WTC11 (cell line): ENCODE measurements at regions not wholly inside any gene's neighbourhood (a gene's known extent, or its start where the extent isn't known, plus 50 kb on each side); places are given as distances from the start of the nearest gene placed in this dataset.

Source experiments
- ATAC-seq: fragments of 200-7000 bp; cut with Tn5 transposase; 2 replicates; pipeline ENCODE4 v1.10.0; 2021; ENCODE audit warnings: mild to moderate bottlenecking, moderate library complexity
- CTCF ChIA-PET: fragments of 300-600 bp; sonication (Branson Sonifier 250); formaldehyde crosslinking; loops from one replicate; lab custom pipeline; 2021; ENCODE audit warnings: antibody characterized with exemption; lab: Charles Lee
- POLR2A ChIA-PET: fragments of 350-600 bp; sonication (Branson Sonifier 250); formaldehyde crosslinking; loops from one replicate; lab custom pipeline; 2021; ENCODE audit warnings: antibody characterized with exemption; lab: Charles Lee
- DNase-seq: peaks from one replicate; pipeline ENCODE4 v3.0.0; 2021; ENCODE audit warnings: low spot score
- H3K27ac Mint-ChIP-seq: 2 replicates; pipeline ENCODE4 v1.8.0; 2021; ENCODE audit warnings: mixed read lengths
- H3K27me3 Mint-ChIP-seq: 2 replicates; pipeline ENCODE4 v1.8.0; 2021; ENCODE audit warnings: low read depth, mild to moderate bottlenecking, moderate library complexity, mixed read lengths
- H3K36me3 Mint-ChIP-seq: 2 replicates; pipeline ENCODE4 v1.8.0; 2021; ENCODE audit warnings: mixed read lengths
- H3K4me1 Mint-ChIP-seq: 2 replicates; pipeline ENCODE4 v1.8.0; 2022; ENCODE audit warnings: mixed read lengths
- H3K4me3 Mint-ChIP-seq: 2 replicates; pipeline ENCODE4 v1.8.0; 2021; ENCODE audit warnings: mild to moderate bottlenecking, moderate library complexity, mixed read lengths
- H3K9me3 Mint-ChIP-seq: 2 replicates; pipeline ENCODE4 v1.8.0; 2021; ENCODE audit warnings: mixed read lengths
- CREM ChIP-seq: sonication (generic); formaldehyde crosslinking; IDR thresholded peaks from 2 replicates; pipeline ENCODE4 v1.8.1; 2022; ENCODE audit warnings: mild to moderate bottlenecking, missing genetic modification reagents, moderate library complexity
- E2F4 ChIP-seq: sonication (generic); formaldehyde crosslinking; IDR thresholded peaks from 2 replicates; pipeline ENCODE4 v1.8.1; 2022; ENCODE audit warnings: low read depth, mild to moderate bottlenecking, moderate library complexity, missing genetic modification reagents, borderline replicate concordance
- JUN ChIP-seq: sonication (generic); formaldehyde crosslinking; IDR thresholded peaks from 2 replicates; pipeline ENCODE4 v1.8.0; 2023; ENCODE audit warnings: mild to moderate bottlenecking, missing genetic modification reagents
- NFYB ChIP-seq: sonication (generic); formaldehyde crosslinking; conservative IDR thresholded peaks from 2 replicates; pipeline ENCODE4 v1.8.0; 2022; ENCODE audit warnings: low read depth, missing genetic modification reagents
- OVOL2 ChIP-seq: fragments of 250-450 bp; sonication (Bioruptor Pico); IDR thresholded peaks from 2 replicates; pipeline ENCODE4 v1.9.0; 2021; ENCODE audit warnings: mild to moderate bottlenecking, borderline replicate concordance
- TCF7 ChIP-seq: sonication (generic); formaldehyde crosslinking; IDR thresholded peaks from 2 replicates; pipeline ENCODE4 v1.8.0; 2022; ENCODE audit warnings: mild to moderate bottlenecking, low read depth, missing genetic modification reagents, moderate library complexity
- TEAD1 ChIP-seq: sonication (generic); formaldehyde crosslinking; IDR thresholded peaks from 2 replicates; pipeline ENCODE4 v1.8.0; 2022; ENCODE audit warnings: mild to moderate bottlenecking, missing genetic modification reagents
- TP53 ChIP-seq: sonication (generic); formaldehyde crosslinking; IDR thresholded peaks from 2 replicates; pipeline ENCODE4 v1.8.1; 2023; ENCODE audit warnings: mild to moderate bottlenecking, missing genetic modification reagents
- ZNF121 ChIP-seq: sonication (generic); formaldehyde crosslinking; IDR thresholded peaks from 2 replicates; pipeline ENCODE4 v1.8.0; 2023; ENCODE audit warnings: missing genetic modification reagents
- ZNF232 ChIP-seq: sonication (generic); formaldehyde crosslinking; IDR thresholded peaks from 2 replicates; pipeline ENCODE4 v1.8.0; 2022; ENCODE audit warnings: mild to moderate bottlenecking, missing genetic modification reagents
- ZNF263 ChIP-seq: sonication (generic); formaldehyde crosslinking; IDR thresholded peaks from 2 replicates; pipeline ENCODE4 v1.8.1; 2022; ENCODE audit warnings: low read depth, mild to moderate bottlenecking, moderate library complexity, missing genetic modification reagents
- ZNF281 ChIP-seq: sonication (generic); formaldehyde crosslinking; IDR thresholded peaks from 2 replicates; pipeline ENCODE4 v1.8.0; 2023; ENCODE audit warnings: mild to moderate bottlenecking, missing genetic modification reagents
- TF ChIP-seq, protein P1 (sequence below): sonication (generic); formaldehyde crosslinking; IDR thresholded peaks from 2 replicates; pipeline ENCODE4 v1.8.1; 2022; ENCODE audit warnings: mild to moderate bottlenecking, moderate library complexity, missing genetic modification reagents
- TF ChIP-seq, protein P2 (sequence below): sonication (generic); formaldehyde crosslinking; IDR thresholded peaks from 2 replicates; pipeline ENCODE4 v1.8.1; 2023; ENCODE audit warnings: mild to moderate bottlenecking, missing genetic modification reagents, moderate library complexity
- TF ChIP-seq, protein P3 (sequence below): sonication (generic); formaldehyde crosslinking; IDR thresholded peaks from 2 replicates; pipeline ENCODE4 v1.8.0; 2022; ENCODE audit warnings: mild to moderate bottlenecking, missing genetic modification reagents
- TF ChIP-seq, protein P4 (sequence below): sonication (generic); formaldehyde crosslinking; IDR thresholded peaks from 2 replicates; pipeline ENCODE4 v1.8.0; 2022; ENCODE audit warnings: missing genetic modification reagents
- TF ChIP-seq, protein P5 (sequence below): fragments of 250-450 bp; sonication (Bioruptor Pico); conservative IDR thresholded peaks from 2 replicates; pipeline ENCODE4 v1.9.0; 2021; ENCODE audit warnings: mild to moderate bottlenecking
- TF ChIP-seq, protein P6 (sequence below): fragments of 250-450 bp; sonication (Bioruptor Pico); IDR thresholded peaks from 2 replicates; pipeline ENCODE4 v1.9.0; 2021; ENCODE audit warnings: mild to moderate bottlenecking

DNA sequence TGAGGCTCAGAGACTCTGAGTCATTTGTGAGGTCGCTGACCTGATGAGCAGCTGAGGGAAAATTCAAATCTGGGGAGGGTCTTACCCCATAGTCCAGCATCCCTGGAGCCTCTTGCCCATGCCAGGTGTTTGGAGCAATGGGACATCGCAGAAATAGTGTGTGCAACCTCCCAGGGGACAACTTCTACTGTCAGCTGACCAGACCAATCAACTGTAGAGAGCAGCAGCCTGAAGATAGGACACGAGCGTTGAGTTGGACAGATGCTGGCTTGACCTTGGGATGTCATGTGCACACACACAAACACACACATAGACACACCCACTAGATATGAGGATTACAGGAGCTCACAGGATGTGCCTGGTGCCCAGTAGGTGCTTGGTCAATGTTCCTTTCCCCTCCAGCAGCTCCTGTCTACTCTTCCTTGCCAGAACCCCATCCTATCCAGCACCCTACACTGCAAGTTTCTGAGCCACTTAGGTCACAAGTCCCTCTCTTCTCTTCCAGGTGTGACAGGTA lies 59.1 kb upstream of the MPEG1 start (continued):
- TF ChIP-seq, protein P1, sequence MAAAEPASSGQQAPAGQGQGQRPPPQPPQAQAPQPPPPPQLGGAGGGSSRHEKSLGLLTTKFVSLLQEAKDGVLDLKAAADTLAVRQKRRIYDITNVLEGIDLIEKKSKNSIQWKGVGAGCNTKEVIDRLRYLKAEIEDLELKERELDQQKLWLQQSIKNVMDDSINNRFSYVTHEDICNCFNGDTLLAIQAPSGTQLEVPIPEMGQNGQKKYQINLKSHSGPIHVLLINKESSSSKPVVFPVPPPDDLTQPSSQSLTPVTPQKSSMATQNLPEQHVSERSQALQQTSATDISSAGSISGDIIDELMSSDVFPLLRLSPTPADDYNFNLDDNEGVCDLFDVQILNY (CRISPR knock-in tag), result no peak
- TF ChIP-seq TP53 (CRISPR knock-in tag) (no peak), E2F4 (no peak), ZNF281 (CRISPR knock-in tag) (no peak), TCF7 (CRISPR knock-in tag) (no peak), ZNF263 (CRISPR knock-in tag) (no peak), CREM (CRISPR knock-in tag) (no peak), ZNF121 (CRISPR knock-in tag) (no peak), JUN (CRISPR knock-in tag) (no peak)
- TF ChIP-seq, protein P2, sequence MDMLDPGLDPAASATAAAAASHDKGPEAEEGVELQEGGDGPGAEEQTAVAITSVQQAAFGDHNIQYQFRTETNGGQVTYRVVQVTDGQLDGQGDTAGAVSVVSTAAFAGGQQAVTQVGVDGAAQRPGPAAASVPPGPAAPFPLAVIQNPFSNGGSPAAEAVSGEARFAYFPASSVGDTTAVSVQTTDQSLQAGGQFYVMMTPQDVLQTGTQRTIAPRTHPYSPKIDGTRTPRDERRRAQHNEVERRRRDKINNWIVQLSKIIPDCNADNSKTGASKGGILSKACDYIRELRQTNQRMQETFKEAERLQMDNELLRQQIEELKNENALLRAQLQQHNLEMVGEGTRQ (CRISPR knock-in tag), result no peak
- TF ChIP-seq, protein P3, sequence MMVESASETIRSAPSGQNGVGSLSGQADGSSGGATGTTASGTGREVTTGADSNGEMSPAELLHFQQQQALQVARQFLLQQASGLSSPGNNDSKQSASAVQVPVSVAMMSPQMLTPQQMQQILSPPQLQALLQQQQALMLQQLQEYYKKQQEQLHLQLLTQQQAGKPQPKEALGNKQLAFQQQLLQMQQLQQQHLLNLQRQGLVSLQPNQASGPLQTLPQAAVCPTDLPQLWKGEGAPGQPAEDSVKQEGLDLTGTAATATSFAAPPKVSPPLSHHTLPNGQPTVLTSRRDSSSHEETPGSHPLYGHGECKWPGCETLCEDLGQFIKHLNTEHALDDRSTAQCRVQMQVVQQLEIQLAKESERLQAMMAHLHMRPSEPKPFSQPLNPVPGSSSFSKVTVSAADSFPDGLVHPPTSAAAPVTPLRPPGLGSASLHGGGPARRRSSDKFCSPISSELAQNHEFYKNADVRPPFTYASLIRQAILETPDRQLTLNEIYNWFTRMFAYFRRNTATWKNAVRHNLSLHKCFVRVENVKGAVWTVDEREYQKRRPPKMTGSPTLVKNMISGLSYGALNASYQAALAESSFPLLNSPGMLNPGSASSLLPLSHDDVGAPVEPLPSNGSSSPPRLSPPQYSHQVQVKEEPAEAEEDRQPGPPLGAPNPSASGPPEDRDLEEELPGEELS (CRISPR knock-in tag), result no peak
- TF ChIP-seq, protein P4, sequence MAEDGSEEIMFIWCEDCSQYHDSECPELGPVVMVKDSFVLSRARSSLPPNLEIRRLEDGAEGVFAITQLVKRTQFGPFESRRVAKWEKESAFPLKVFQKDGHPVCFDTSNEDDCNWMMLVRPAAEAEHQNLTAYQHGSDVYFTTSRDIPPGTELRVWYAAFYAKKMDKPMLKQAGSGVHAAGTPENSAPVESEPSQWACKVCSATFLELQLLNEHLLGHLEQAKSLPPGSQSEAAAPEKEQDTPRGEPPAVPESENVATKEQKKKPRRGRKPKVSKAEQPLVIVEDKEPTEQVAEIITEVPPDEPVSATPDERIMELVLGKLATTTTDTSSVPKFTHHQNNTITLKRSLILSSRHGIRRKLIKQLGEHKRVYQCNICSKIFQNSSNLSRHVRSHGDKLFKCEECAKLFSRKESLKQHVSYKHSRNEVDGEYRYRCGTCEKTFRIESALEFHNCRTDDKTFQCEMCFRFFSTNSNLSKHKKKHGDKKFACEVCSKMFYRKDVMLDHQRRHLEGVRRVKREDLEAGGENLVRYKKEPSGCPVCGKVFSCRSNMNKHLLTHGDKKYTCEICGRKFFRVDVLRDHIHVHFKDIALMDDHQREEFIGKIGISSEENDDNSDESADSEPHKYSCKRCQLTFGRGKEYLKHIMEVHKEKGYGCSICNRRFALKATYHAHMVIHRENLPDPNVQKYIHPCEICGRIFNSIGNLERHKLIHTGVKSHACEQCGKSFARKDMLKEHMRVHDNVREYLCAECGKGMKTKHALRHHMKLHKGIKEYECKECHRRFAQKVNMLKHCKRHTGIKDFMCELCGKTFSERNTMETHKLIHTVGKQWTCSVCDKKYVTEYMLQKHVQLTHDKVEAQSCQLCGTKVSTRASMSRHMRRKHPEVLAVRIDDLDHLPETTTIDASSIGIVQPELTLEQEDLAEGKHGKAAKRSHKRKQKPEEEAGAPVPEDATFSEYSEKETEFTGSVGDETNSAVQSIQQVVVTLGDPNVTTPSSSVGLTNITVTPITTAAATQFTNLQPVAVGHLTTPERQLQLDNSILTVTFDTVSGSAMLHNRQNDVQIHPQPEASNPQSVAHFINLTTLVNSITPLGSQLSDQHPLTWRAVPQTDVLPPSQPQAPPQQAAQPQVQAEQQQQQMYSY, result no peak

- Mint-ChIP-seq H3K4me3 (no peak overlapping the region), H3K4me1 (peaks cover 3% of the 10 kb centered on the region), H3K27me3 (no peaks in the 10 kb centered on the region), H3K27ac (no peak overlapping the region), H3K36me3 (no peaks in the 10 kb centered on the region), H3K9me3 (peaks cover 8% of the 10 kb centered on the region)
- ATAC-seq (no peak), DNase-seq (no peak)
- ChIA-PET CTCF (no interaction called here), POLR2A (no interaction called here)
- TF ChIP-seq OVOL2 (CRISPR knock-in tag) (no peak), ZNF232 (CRISPR knock-in tag) (no peak), TEAD1 (CRISPR knock-in tag) (no peak), NFYB (no peak)
- TF ChIP-seq, protein P5, sequence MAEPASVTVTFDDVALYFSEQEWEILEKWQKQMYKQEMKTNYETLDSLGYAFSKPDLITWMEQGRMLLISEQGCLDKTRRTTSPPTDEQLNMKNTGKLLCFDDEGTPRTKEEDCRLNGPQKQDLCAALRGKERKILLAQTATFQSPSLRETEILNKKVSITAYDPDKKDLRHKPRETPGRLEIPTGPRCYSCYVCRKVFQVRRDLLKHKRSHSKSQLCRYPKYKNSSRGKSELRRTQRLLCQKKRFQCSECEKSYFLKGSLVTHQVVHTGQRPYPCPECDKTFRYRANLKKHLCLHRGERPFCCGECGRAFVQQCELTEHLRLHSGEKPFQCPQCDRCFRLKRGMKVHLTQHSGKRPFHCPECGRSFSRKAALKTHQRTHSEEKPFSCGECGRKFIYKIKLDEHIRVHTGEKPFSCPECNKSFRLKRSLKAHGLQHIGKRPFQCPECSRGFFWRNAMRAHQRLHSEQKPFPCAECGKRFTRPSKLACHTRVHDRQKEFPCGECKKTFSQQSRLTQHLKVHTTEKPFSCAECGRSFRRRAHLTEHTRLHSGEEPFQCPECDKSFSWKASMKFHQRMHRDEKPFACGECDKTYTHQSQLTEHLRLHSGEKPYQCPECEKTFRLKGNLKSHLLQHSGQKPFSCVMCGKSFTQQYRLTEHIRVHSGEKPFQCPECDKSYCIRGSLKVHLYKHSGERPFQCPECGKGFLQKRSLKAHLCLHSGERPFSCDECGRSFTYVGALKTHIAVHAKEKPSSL (CRISPR knock-in tag), result no peak
- TF ChIP-seq, protein P6, sequence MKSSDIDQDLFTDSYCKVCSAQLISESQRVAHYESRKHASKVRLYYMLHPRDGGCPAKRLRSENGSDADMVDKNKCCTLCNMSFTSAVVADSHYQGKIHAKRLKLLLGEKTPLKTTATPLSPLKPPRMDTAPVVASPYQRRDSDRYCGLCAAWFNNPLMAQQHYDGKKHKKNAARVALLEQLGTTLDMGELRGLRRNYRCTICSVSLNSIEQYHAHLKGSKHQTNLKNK (CRISPR knock-in tag), result no peak
These were observed 58.6 kb upstream of the MPEG1 start for GRCh38 chr11:59271247-59271755.
